CD1c-positive myeloid dendritic cell (primary cell): ENCODE measurements at regions not wholly inside any gene's neighbourhood (a gene's known extent, or its start where the extent isn't known, plus 50 kb on each side); places are given as distances from the start of the nearest gene placed in this dataset.

ENCODE experiments used
- DNase-seq: peaks from one replicate; pipeline ENCODE4 v3.0.0-alpha.2; 2016; ENCODE audit errors: extremely low spot score

GRCh38 chr2:105571445-105571987 lies 172.7 kb upstream of the FHL2 start:
- no peak for DNase-seq

GRCh38 chr2:105570757-105571156 lies 171.9 kb upstream of the FHL2 start:
- DNase-seq: no peak

- no peak for DNase-seq
These were observed 171.5 kb upstream of the FHL2 start for GRCh38 chr2:105570326-105570725.

DNA sequence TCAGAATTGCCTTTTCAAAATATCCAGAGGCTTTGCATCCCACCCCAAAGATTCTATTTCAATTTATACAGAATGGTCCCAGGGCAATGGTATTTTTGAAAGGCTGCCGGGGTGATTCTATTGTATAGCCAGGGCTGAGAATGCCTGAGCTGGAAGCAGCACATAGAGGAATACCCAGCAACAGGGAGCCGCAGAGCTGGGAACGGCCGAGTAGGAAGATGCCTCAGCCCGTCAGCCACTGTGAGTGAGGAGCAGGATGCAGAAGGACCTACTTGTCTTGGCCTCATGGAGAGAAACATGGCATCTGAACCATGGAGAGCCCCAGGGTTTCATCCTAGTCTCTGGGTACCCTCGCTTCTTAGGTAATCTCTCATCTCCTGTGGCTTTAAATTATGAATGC lies 170.8 kb upstream of the FHL2 start:
- no peak for DNase-seq

GRCh38 chr2:105567996-105568494 lies 169.2 kb upstream of the FHL2 start:
- no peak for DNase-seq

GRCh38 chr2:105563000-105563719 lies 164.3 kb upstream of the FHL2 start:
- no peak for DNase-seq

DNA sequence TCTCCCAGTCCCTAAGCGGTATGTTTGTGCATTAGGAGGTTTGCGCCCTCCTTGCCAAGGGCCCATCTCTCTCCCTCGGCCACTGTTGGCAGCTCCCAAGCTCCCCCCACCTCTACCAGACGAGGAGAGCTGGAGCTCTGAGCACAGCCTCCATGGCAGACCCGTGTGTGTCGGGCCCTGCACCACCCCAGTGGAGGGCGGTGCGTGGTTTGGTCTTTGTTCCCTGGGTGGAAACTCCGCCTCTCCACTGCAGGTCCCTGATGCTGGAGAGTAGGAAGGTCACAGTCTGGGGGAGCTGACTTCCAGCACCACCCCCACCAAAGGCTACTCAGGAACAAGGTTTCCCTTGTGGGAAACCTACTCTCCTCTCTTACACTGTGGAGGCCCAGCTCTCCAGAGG lies 162.6 kb upstream of the FHL2 start:
- no peak for DNase-seq

GRCh38 chr2:105560157-105560556 lies 161.3 kb upstream of the FHL2 start:
- no peak for DNase-seq

- DNase-seq: no peak
These were observed 158.4 kb upstream of the FHL2 start for GRCh38 chr2:105557021-105557920.

DNA sequence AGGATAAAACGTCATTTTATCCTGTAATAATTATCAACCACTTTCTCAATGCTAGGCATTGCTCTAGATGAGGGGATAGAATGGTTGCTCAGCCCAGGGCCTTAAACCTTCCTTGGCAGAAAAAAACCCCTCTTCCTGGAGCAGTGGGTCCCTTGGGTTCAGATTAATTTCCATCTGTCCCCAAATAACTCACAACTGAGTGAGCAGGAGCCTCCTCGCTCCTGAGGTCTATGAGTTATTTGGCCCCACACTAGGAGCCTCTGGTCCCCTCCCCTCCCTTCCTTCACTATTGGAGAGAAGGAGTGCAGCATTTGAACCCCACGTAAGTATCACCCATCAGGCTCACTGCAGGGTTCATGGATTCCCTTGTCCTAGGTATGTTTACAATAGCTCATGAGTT lies 157.5 kb upstream of the FHL2 start:
- DNase-seq: no peak

DNA sequence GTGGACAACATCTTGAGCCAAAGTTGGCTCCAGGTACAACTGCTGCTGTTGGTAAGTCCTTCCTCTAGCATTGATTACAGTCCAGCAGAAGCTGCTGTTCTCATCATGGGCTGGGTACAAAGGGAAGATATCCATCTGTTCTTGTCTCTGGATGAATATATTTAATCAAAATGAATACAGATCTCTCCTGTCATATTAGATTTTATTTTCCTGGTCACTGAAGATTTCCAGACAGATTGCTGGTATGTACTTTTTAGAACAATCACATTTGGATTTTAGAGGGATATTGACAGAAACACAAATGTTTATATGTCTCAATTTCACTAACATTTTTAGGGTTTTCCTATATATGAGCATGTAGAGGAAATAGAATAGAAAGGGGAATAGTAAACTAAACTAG lies 155.4 kb upstream of the FHL2 start:
- no peak for DNase-seq

- no peak for DNase-seq
These were observed 154.8 kb upstream of the FHL2 start for GRCh38 chr2:105553538-105554196.

DNA sequence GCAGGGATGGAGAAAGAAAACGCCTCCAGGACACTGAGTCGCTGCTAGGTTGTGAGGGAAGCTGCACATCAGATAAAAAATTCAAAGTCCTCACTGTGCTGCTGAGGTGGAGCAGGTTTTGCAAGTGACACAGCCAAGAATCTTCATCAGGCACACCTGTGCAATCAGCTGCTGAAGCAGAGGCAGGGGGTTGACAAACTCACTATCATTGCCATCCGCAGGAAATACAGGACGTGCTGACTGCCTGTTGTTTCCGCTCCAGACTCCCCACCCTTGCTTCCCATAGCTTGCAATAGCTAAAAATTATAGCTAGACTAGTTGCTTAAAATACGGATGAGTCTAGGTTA lies 147.8 kb upstream of the FHL2 start:
- no peak for DNase-seq

GRCh38 chr2:105545730-105546627 lies 147.1 kb upstream of the FHL2 start:
- peak; percentile 67 for DNase-seq

DNA sequence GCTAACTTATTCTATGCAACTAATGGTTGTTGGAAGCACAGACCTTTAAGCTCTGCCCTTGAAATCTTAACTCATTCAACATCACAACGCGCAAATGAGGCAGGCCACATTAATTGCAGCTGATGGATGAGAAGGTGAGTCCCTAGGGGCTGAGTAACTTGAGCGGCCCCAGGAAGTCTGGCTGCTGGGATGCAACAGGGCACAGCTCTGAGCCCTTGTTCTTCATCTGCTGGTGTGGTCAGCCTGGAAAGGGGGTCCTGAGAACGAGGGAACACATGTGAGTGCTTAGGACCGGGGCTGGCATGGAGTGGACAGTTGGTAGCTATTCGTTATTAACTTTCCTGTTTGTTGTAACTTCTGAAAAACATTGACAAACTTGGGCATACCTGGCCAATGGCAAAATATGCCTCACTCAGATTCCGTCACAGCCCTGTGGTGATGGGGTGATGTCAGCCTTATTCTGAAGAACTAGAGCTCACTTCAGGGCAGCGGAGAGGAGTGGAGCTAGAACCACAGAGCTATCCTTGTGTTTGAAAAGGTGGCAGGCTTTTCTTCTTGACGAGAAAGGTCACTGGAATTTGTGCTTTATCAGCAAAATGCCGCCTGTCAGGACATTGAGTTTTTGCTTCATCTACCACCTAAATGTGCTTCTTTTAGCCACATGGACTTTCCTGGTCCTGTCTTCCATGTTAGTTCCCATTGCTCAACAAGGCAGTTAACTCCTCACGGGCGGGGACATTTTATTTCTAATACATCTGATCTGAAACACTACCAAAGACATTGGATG lies 145.9 kb upstream of the FHL2 start:
- DNase-seq: no peak

DNA sequence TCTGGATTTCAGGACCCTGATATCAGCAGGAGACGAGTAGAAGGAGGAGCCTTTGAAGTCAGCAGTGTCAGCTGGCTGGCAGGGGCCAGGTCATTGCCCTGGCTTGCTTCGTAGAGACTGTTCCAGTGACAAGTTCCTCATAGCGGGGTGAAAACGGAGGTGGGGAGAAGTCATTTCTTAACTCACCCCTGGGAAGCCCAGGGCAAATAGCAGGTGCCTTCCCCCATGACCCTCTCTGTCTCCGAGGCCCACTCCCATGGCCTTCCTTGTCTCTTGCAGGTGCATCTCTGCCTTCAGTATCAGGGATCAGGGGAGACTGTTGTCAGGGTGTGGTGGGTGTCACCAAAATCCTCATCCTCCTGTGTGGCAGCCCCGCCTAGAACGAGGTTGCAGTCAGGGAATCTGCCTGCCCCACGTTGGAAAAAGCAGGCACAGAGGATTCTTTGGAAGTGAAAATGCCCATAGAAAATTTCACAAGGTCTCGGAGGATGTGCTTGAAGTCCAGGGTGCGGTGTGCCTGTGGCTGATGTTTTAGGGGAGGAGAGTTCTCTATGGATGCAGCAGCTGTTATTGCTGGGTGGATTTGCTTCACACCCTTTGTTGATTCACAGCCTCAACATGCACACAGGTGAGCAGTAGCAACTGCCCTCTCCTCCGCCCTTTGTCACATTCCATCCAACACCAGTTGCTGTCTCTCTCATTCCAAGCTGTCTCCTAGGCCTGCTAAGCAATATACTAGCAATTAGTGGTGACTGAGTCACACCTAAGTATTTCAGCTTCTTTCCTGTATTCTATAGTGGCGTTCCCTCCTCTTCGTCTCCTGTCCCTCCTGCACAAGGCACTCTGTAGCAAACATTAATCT lies 142.6 kb upstream of the FHL2 start:
- no peak for DNase-seq

GRCh38 chr2:105540642-105541041 lies 141.8 kb upstream of the FHL2 start:
- no peak for DNase-seq

DNA sequence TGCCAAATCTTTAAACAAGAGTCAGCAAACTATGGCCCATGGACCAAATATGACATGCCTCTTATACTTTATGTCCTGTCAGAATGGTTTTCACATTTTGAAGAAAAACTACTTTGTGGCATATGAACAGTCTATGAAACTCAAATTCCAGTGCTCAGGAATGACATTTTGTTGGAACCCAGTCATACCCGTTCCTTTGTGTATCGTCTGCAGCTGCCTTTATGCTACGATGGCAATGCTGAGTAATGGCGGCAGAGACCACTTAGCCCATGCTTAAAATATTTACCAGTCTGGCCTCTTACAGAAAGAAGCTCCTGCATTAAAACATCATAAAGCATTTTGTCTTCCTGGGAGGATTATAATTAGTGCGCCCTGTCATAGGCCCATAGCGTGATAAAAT lies 140.5 kb upstream of the FHL2 start:
- DNase-seq: no peak

DNA sequence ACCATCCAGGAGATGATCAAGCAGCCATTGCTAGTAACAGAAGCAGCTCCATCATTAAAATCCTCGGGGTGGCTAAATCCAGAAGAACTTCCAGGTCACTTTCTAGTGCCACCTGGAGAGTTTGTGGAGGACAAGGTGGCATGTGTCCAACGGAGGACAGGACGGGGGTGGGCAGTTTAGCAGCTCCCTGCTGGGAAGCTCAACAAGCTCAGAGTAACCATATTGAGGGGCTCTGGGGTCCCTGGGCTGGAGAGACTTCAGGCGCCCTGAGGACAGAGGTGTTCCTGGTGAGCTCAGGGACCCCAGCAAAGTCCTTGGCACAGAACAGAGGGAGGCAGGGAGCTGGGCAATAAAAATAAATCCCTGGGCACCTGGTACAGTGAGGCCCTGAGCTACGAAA lies 140.0 kb upstream of the FHL2 start:
- DNase-seq: no peak
